ENCODE measurements at regions not wholly inside any gene's neighbourhood (a gene's known extent, or its start where the extent isn't known, plus 50 kb on each side); places are given as distances from the start of the nearest gene placed in this dataset.

- H3K27me3 Mint-ChIP-seq (ENCODE audit: low read depth) = no peaks in the 10 kb centered on the region
- H3K36me3 Mint-ChIP-seq (ENCODE audit: low read depth) = no peaks in the 10 kb centered on the region
- TF ChIP-seq CTCF (IDR thresholded peaks at IDR 0.05; ENCODE audit: unreplicated experiment in 3 of 3) = no peak
- H3K9me3 Mint-ChIP-seq = no peaks in the 10 kb centered on the region
- no peak overlapping the region for H3K4me3 Mint-ChIP-seq
- no peak overlapping the region for H3K27ac Mint-ChIP-seq
- no peaks in the 10 kb centered on the region for H3K4me1 Mint-ChIP-seq
Measured at GRCh38 chr11:23151819-23152218, 291.5 kb upstream of the CCDC179 start.

DNA sequence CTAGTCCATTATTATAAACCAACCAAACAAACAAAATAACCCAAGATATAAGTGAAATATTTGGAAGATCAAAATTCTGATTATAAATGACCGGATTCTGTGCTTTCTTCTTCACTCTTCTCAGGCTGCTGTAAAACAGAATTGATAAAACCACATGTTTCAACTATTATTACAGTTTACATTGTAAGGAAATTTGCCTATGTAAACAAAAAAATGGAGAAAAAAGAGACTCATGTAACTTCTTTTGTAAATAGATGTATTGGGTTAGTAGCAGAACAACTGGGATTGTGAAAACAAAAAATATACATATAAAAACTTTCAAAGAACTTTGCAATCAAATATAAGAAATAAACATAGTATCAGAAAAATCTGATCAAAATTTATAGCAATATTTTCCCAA, 295.2 kb upstream of the CCDC179 start:
- no peak for TF ChIP-seq CTCF (IDR thresholded peaks at IDR 0.05; ENCODE audit: unreplicated experiment in 3 of 3)
- H3K9me3 Mint-ChIP-seq = no peaks in the 10 kb centered on the region
- no peaks in the 10 kb centered on the region for H3K27me3 Mint-ChIP-seq (ENCODE audit: low read depth)
- no peak overlapping the region for H3K4me3 Mint-ChIP-seq
- no peaks in the 10 kb centered on the region for H3K36me3 Mint-ChIP-seq (ENCODE audit: low read depth)
- no peak overlapping the region for H3K27ac Mint-ChIP-seq
- H3K4me1 Mint-ChIP-seq = no peaks in the 10 kb centered on the region

- no peak overlapping the region for H3K4me3 Mint-ChIP-seq
- H3K36me3 Mint-ChIP-seq (ENCODE audit: low read depth) = no peaks in the 10 kb centered on the region
- no peaks in the 10 kb centered on the region for H3K27me3 Mint-ChIP-seq (ENCODE audit: low read depth)
- H3K9me3 Mint-ChIP-seq = no peaks in the 10 kb centered on the region
- H3K27ac Mint-ChIP-seq = no peak overlapping the region
- no peak for TF ChIP-seq CTCF (IDR thresholded peaks at IDR 0.05; ENCODE audit: unreplicated experiment in 3 of 3)
- no peaks in the 10 kb centered on the region for H3K4me1 Mint-ChIP-seq
Measured at GRCh38 chr11:23164022-23164421, 303.7 kb upstream of the CCDC179 start.

GRCh38 chr11:23166376-23166775, 306.1 kb upstream of the CCDC179 start:
- Mint-ChIP-seq H3K27ac (no peak overlapping the region), H3K27me3 (ENCODE audit: low read depth) (no peaks in the 10 kb centered on the region), H3K4me1 (no peaks in the 10 kb centered on the region), H3K36me3 (ENCODE audit: low read depth) (no peaks in the 10 kb centered on the region), H3K4me3 (no peak overlapping the region), H3K9me3 (no peaks in the 10 kb centered on the region)
- no peak for TF ChIP-seq CTCF (IDR thresholded peaks at IDR 0.05; ENCODE audit: unreplicated experiment in 3 of 3)

DNA sequence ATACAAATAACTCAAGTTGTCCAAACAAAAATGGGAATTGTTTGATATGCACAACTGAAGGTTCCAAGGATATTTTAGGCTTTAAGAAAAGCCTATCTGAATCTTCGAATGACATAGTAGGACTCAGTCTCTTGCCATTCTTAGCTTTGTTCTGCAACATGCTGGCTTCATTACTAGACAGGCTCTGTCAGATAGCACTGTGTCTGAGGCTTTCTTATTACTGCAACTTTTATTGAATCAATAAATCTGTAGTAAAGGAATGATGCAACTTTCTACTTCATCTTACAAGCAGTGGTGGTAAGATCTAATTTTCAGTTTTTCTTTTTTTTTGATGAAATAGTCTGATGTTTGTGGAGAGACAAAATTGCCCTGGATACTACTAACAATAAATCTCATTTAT, 319.3 kb upstream of the CCDC179 start:
- TF ChIP-seq CTCF (IDR thresholded peaks at IDR 0.05; ENCODE audit: unreplicated experiment in 3 of 3) = no peak
- no peaks in the 10 kb centered on the region for H3K4me1 Mint-ChIP-seq
- no peak overlapping the region for H3K27ac Mint-ChIP-seq

DNA sequence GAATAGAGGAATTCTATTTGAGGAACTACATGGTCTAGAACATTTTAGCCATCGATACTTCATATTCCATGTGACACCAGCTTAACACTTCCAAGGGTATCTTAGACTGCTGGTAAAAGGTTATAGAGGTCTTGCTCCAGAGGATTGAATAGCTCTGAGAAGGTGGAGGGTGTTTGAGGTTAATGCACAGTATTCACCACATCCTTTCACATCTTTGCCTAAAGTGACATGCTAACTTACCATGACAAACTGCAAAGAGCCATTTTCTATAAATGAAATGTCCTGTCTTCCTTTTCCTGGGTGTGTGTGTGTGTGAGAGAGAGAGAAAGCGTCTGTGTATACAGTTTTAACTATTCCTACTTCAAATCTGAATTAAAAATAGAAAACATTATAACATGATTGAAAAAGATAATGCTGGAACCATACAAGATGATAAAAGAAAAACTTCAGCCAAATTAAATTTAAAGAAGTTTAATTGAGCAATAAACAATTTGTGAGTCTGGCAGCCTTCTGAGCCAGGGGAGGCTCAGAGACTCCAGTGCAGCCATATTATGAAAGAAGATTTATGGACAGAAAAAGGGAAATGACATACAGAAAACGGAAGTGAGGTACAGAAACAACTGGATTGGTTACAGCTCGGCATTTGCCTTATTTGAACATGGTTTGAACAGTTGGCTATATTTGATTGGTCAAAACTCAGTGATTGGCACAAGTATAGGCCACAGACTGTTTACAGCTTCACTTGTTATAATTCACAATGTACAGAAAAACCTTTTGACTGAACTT, 320.9 kb upstream of the CCDC179 start:
- Mint-ChIP-seq H3K27ac (no peak overlapping the region), H3K27me3 (ENCODE audit: low read depth) (no peaks in the 10 kb centered on the region), H3K4me3 (no peak overlapping the region), H3K9me3 (no peaks in the 10 kb centered on the region), H3K4me1 (no peaks in the 10 kb centered on the region), H3K36me3 (ENCODE audit: low read depth) (no peaks in the 10 kb centered on the region)
- no peak for TF ChIP-seq CTCF (IDR thresholded peaks at IDR 0.05; ENCODE audit: unreplicated experiment in 3 of 3)

More for the DNA sequence above, 319.3 kb upstream of the CCDC179 start:
- Mint-ChIP-seq H3K27me3 (ENCODE audit: low read depth) (no peaks in the 10 kb centered on the region), H3K9me3 (peaks cover 9% of the 10 kb centered on the region), H3K36me3 (ENCODE audit: low read depth) (no peaks in the 10 kb centered on the region), H3K4me3 (no peak overlapping the region)
